Caco-2 (cell line): ENCODE measurements at regions not wholly inside any gene's neighbourhood (a gene's known extent, or its start where the extent isn't known, plus 50 kb on each side); places are given as distances from the start of the nearest gene placed in this dataset.

Experiments used
- BruUV-seq: library from RNA; stranded (reverse); fragments of 400-500 nt; replicated peaks from 2 replicates; lab custom pipeline; 2021; lab: Mats Ljungman, UMichigan
- CTCF ChIA-PET: fragments of 300-600 bp; sonication (Branson Sonifier 250); formaldehyde crosslinking; loops from one replicate; lab custom pipeline; 2022; ENCODE audit warnings: antibody characterized with exemption; lab: Charles Lee
- POLR2A ChIA-PET: fragments of 300-600 bp; sonication (Branson Sonifier 250); formaldehyde crosslinking; loops from one replicate; lab custom pipeline; 2022; ENCODE audit warnings: antibody characterized with exemption; lab: Charles Lee
- DNase-seq, 2 experiments: peaks; one replicate each; pipeline versions ENCODE4 v3.0.0 to v3.0.0-alpha.2; 2020 to 2022
- H3K27me3 ChIP-seq: replicated peaks from 2 replicates; pipeline ENCODE4 v1.6.0; 2011; ENCODE audit warnings: low read length; ENCODE audit not compliant: control insufficient read depth, insufficient read depth
- H3K36me3 ChIP-seq: 2 replicates; pipeline ENCODE4 v1.5.1; 2011; ENCODE audit warnings: low read length; ENCODE audit not compliant: control insufficient read depth, insufficient read depth
- H3K4me1 ChIP-seq: fragments of 250-450 bp; sonication (Bioruptor Pico); 2 replicates; pipeline ENCODE4 v1.5.1; 2020; ENCODE audit warnings: mild to moderate bottlenecking
- H3K4me3 ChIP-seq: 2 replicates; pipeline ENCODE4 v1.5.1; 2011; ENCODE audit warnings: low read depth, mild to moderate bottlenecking, control low read depth, low read length
- H3K9me3 ChIP-seq: fragments of 250-450 bp; sonication (Bioruptor Pico); 2 replicates; pipeline ENCODE4 v1.5.1; 2020; ENCODE audit warnings: mild to moderate bottlenecking, moderate library complexity
- H3K27ac Mint-ChIP-seq: one replicate; pipeline ENCODE4 v1.8.0; 2022; ENCODE audit warnings: mixed read lengths; ENCODE audit not compliant: unreplicated experiment
- H3K27me3 Mint-ChIP-seq: one replicate; pipeline ENCODE4 v1.8.0; 2022; ENCODE audit warnings: mixed read lengths; ENCODE audit not compliant: insufficient read depth, unreplicated experiment
- H3K36me3 Mint-ChIP-seq: one replicate; pipeline ENCODE4 v1.8.0; 2022; ENCODE audit warnings: mild to moderate bottlenecking, mixed read lengths; ENCODE audit not compliant: insufficient read depth, unreplicated experiment
- H3K4me1 Mint-ChIP-seq: one replicate; pipeline ENCODE4 v1.8.0; 2022; ENCODE audit warnings: low read depth, mixed read lengths; ENCODE audit not compliant: unreplicated experiment
- H3K4me3 Mint-ChIP-seq: one replicate; pipeline ENCODE4 v1.8.0; 2022; ENCODE audit warnings: mild to moderate bottlenecking, moderate library complexity, mixed read lengths; ENCODE audit not compliant: unreplicated experiment
- H3K9me3 Mint-ChIP-seq: one replicate; pipeline ENCODE4 v1.8.0; 2022; ENCODE audit warnings: mixed read lengths; ENCODE audit not compliant: unreplicated experiment
- CTCF ChIP-seq, 2 experiments: fragments of 200-600 bp in 1 of 2; IDR thresholded peaks; 1 replicate in 1 of 2; 2 replicates in 1 of 2; pipeline versions ENCODE4 v1.5.1 to v1.8.0; 2011 to 2022; ENCODE audit warnings: antibody characterized with exemption in 1 of 2, control low read depth in 1 of 2, inconsistent platforms in 1 of 2, low read depth in 1 of 2, low read length in 1 of 2, mild to moderate bottlenecking in 1 of 2, moderate library complexity in 1 of 2; ENCODE audit not compliant: insufficient read depth in 1 of 2, severe bottlenecking in 1 of 2, unreplicated experiment in 1 of 2
- intact Hi-C: fragments of 100-400 bp; cut with micrococcal nuclease; formaldehyde crosslinking; loops from one replicate; pipeline ENCODE4 v1.10.0; 2022; ENCODE audit not compliant: unreplicated experiment

DNA sequence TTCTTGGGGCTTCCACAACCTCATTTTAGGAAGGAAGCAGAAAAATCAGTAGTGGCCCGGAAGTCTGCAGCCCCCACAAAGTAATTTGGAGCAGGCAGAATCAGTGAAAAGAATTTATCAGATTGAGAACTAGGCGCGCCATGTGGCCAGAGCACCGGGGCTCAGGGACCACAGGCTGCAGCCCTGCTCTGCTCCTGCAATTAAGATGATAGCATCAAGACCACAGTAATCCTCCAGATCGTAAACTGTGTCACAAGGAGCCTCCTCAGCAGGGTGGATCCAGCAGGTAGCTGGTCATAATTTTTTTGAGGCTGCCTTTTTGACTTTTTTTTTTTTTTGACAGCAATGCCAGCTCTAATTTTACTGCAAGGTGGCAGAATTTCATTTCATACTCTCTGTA lies 209.0 kb upstream of the ZMIZ1 start:
- Mint-ChIP-seq H3K4me3 (no peak overlapping the region), H3K27ac (no peak overlapping the region), H3K4me1 (no peaks in the 10 kb centered on the region), H3K36me3 (no peaks in the 10 kb centered on the region), H3K27me3 (no peaks in the 10 kb centered on the region), H3K9me3 (no peaks in the 10 kb centered on the region)
- H3K27me3 ChIP-seq: no peaks in the 10 kb centered on the region
- no peak for TF ChIP-seq CTCF (IDR thresholded peaks at IDR 0.05; ENCODE audit: insufficient read depth in 1 of 2, low read depth in 1 of 2, low read length in 1 of 2, severe bottlenecking in 1 of 2, unreplicated experiment in 1 of 2)
- no peaks in the 10 kb centered on the region for H3K9me3 ChIP-seq
- BruUV-seq: no TSS peak
- ChIA-PET POLR2A (no interaction called here), CTCF (no interaction called here)
- no peak for DNase-seq
- intact Hi-C loops: no loop called here
- no peaks in the 10 kb centered on the region for H3K4me1 ChIP-seq
- no peaks in the 10 kb centered on the region for H3K36me3 ChIP-seq
- no peak overlapping the region for H3K4me3 ChIP-seq

- H3K27me3 Mint-ChIP-seq: no peaks in the 10 kb centered on the region
- no TSS peak for BruUV-seq
- no peak overlapping the region for H3K4me3 Mint-ChIP-seq
- no peak overlapping the region for H3K27ac Mint-ChIP-seq
- H3K9me3 Mint-ChIP-seq: no peaks in the 10 kb centered on the region
- no peaks in the 10 kb centered on the region for H3K4me1 Mint-ChIP-seq
- no peak for DNase-seq
- Histone ChIP-seq H3K27me3 (no peaks in the 10 kb centered on the region), H3K36me3 (no peaks in the 10 kb centered on the region), H3K4me3 (no peak overlapping the region), H3K4me1 (no peaks in the 10 kb centered on the region), H3K9me3 (no peaks in the 10 kb centered on the region)
- intact Hi-C loops: no loop called here
- no peak for TF ChIP-seq CTCF (IDR thresholded peaks at IDR 0.05; ENCODE audit: insufficient read depth in 1 of 2, low read depth in 1 of 2, low read length in 1 of 2, severe bottlenecking in 1 of 2, unreplicated experiment in 1 of 2)
- ChIA-PET POLR2A (no interaction called here), CTCF (no interaction called here)
- no peaks in the 10 kb centered on the region for H3K36me3 Mint-ChIP-seq
Observed at GRCh38 chr10:78860260-78860914, 208.4 kb upstream of the ZMIZ1 start.

DNA sequence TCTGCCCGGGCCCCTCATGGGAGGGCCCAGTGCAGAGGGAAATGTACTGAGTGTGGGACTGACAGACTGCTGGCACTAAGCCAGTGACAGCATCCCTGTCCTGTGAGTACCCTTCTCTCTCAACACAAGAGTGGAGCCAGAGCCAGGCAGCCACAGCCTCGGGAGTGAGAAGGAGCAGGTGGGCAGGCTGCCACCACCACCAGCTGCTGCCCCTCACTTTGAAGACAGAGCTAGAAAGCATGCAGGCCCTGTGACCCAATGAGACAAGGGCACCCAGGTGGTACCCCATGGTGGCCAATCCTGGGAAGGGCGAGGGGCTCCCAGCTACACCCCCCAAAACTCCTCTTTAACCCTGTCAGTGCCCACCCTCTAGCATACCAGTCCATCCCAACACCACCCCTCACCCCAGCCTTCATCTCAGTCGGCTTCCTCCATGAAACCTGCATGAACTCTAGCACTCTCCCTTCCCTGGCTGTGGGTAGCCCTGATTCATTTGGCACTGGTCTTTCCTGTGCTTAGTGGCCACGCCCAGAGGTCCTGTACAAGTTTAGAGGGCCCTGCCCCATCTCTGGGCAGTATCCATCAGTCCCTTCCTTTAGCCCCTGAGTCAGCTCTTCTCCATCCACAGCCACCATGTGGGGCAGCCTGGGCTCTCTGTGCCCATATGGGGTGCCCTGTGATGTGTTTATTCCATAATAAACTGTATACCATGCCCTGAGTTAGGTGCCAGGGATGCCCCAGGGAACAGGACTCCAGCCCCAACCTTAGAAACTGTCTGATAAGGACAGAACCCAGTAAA lies 207.0 kb upstream of the ZMIZ1 start:
- no peaks in the 10 kb centered on the region for H3K36me3 ChIP-seq
- ChIA-PET POLR2A (no interaction called here), CTCF (no interaction called here)
- no peak for DNase-seq
- H3K4me1 ChIP-seq: no peaks in the 10 kb centered on the region
- H3K9me3 ChIP-seq: no peaks in the 10 kb centered on the region
- Mint-ChIP-seq H3K4me1 (no peaks in the 10 kb centered on the region), H3K27ac (no peak overlapping the region), H3K9me3 (no peaks in the 10 kb centered on the region), H3K4me3 (no peak overlapping the region), H3K27me3 (no peaks in the 10 kb centered on the region), H3K36me3 (no peaks in the 10 kb centered on the region)
- H3K4me3 ChIP-seq: no peak overlapping the region
- intact Hi-C loops: no loop called here
- no TSS peak for BruUV-seq
- TF ChIP-seq CTCF (IDR thresholded peaks at IDR 0.05; ENCODE audit: insufficient read depth in 1 of 2, low read depth in 1 of 2, low read length in 1 of 2, severe bottlenecking in 1 of 2, unreplicated experiment in 1 of 2): no peak
- H3K27me3 ChIP-seq: no peaks in the 10 kb centered on the region
